ENCODE measurements at regions not wholly inside any gene's neighbourhood (a gene's known extent, or its start where the extent isn't known, plus 50 kb on each side); places are given as distances from the start of the nearest gene placed in this dataset.
A peak's percentile ranks its signal among the peaks of the same experiment; 100 is the strongest.

GRCh38 chr10:105969884-105970377 is 1194.6 kb downstream of the SORCS1 start:
- no peak for DNase-seq

GRCh38 chr10:105968666-105969065 is 1195.8 kb downstream of the SORCS1 start:
- no peak for DNase-seq

GRCh38 chr10:105967256-105967655 is 1197.2 kb downstream of the SORCS1 start:
- DNase-seq, result no peak

- no peak for DNase-seq
These were observed 1199.4 kb downstream of the SORCS1 start for GRCh38 chr10:105965141-105965540.

GRCh38 chr10:105964009-105964408 is 1200.5 kb downstream of the SORCS1 start:
- no peak for DNase-seq

- DNase-seq, result no peak
These were observed 1201.1 kb downstream of the SORCS1 start for GRCh38 chr10:105963334-105963884.

- DNase-seq, result no peak
These were observed 1208.0 kb downstream of the SORCS1 start for GRCh38 chr10:105956550-105956949.

- DNase-seq, result no peak
These were observed 1210.6 kb downstream of the SORCS1 start for GRCh38 chr10:105953861-105954260.

GRCh38 chr10:105953056-105953455 is 1211.5 kb downstream of the SORCS1 start:
- no peak for DNase-seq

GRCh38 chr10:105952153-105952552 is 1212.4 kb downstream of the SORCS1 start:
- no peak for DNase-seq

GRCh38 chr10:105950410-105950809 is 1214.1 kb downstream of the SORCS1 start:
- DNase-seq, result peak; percentile 11

GRCh38 chr10:105949721-105950120 is 1214.8 kb downstream of the SORCS1 start:
- no peak for DNase-seq

GRCh38 chr10:105925045-105925785 is 1239.3 kb downstream of the SORCS1 start:
- no peak for DNase-seq

- no peak for DNase-seq
These were observed 1243.2 kb downstream of the SORCS1 start for GRCh38 chr10:105921348-105921747.

- no peak for DNase-seq
These were observed 1250.1 kb downstream of the SORCS1 start for GRCh38 chr10:105914432-105914831.

- no peak for DNase-seq
These were observed 1255.8 kb downstream of the SORCS1 start for GRCh38 chr10:105908701-105909100.

- DNase-seq, result no peak
These were observed 1244.4 kb downstream of the SORCS3 start for GRCh38 chr10:105885495-105885894.

- no peak for DNase-seq
These were observed 1238.3 kb downstream of the SORCS3 start for GRCh38 chr10:105879401-105879800.

- DNase-seq, result no peak
These were observed 1234.0 kb downstream of the SORCS3 start for GRCh38 chr10:105875050-105875449.

- no peak for DNase-seq
These were observed 1231.6 kb downstream of the SORCS3 start for GRCh38 chr10:105872665-105873064.

GRCh38 chr10:105868935-105869334 is 1227.8 kb downstream of the SORCS3 start:
- no peak for DNase-seq

- DNase-seq, result no peak
These were observed 1223.8 kb downstream of the SORCS3 start for GRCh38 chr10:105864854-105865253.

GRCh38 chr10:105857268-105858264 is 1216.5 kb downstream of the SORCS3 start:
- no peak for DNase-seq
